ENCODE measurements at regions not wholly inside any gene's neighbourhood (a gene's known extent, or its start where the extent isn't known, plus 50 kb on each side); places are given as distances from the start of the nearest gene placed in this dataset.
A peak's percentile ranks its signal among the peaks of the same experiment; 100 is the strongest.

GRCh38 chrX:137926090-137926489 is 360.2 kb downstream of the ZIC3 start:
- 63% methylated on average over 1 of the region's 1 CpG; no CpG with 5 or more reads in 1 of the 2 experiments for WGBS, 2 experiments (ENCODE audit: extremely low coverage in 1 of 2, insufficient coverage in 1 of 2, insufficient read length in 1 of 2, insufficient replicate concordance in 2 of 2, low coverage in 1 of 2, low lambda C conversion rate in 2 of 2, missing lambda C conversion rate in 1 of 2)
- H3K79me2 ChIP-seq (ENCODE audit: control insufficient read depth in 1 of 2, insufficient read depth in 2 of 2, low read length in 2 of 2), result no peaks in the 10 kb centered on the region
- FAIRE-seq, result peak; percentile 99
- H4K91ac ChIP-seq (replicated peaks; ENCODE audit: insufficient read length, low read length), result no peak overlapping the region
- no peak for DNase-seq (ENCODE audit: low read depth in 1 of 2, low spot score in 2 of 2)
- H4K20me1 ChIP-seq (replicated peaks in 1 of 2; ENCODE audit: control insufficient read depth in 1 of 2, insufficient read depth in 2 of 2, low read length in 2 of 2), result no peaks in the 10 kb centered on the region
- H3K27me3 ChIP-seq (replicated peaks in 1 of 4; ENCODE audit: control insufficient read depth in 3 of 4, extremely low read depth in 1 of 4, insufficient read depth in 3 of 4, low read length in 3 of 4), result no peaks in the 10 kb centered on the region
- no peak overlapping the region for H3K14ac ChIP-seq (ENCODE audit: insufficient read length)
- H4K8ac ChIP-seq (ENCODE audit: extremely low read depth, insufficient read depth, low read length), result no peak overlapping the region
- no peak overlapping the region for H2AK5ac ChIP-seq (ENCODE audit: low read depth, low read length)
- H3K23me2 ChIP-seq (ENCODE audit: low read depth, low read length), result no peaks in the 10 kb centered on the region; the same call in 1 of the 2 replicates
- H2BK12ac ChIP-seq (ENCODE audit: low read depth, low read length), result no peak overlapping the region
- ChIA-PET CTCF (ENCODE audit: partially characterized antibody) (interaction anchor here (0.8 to 5.1 kb wide), 30 partner anchors 9 to 759 kb away, joined by 3 to 40 read pairs (median 4); no protein-coding TSS in a partner anchor), POLR2A (ENCODE audit: partially characterized antibody) (interaction anchor here (0.9 to 1.0 kb wide), 2 partner anchors 357 to 362 kb away, joined by 3 to 4 read pairs; no protein-coding TSS in a partner anchor)
- TF ChIP-seq SIN3A (conservative IDR thresholded peaks at IDR 0.05 in 1 of 2, IDR thresholded peaks at IDR 0.05 in 1 of 2; ENCODE audit: low read depth in 1 of 2, low read length in 2 of 2), result peak in 1 of 2 experiments; percentile 55; a peak in 1 of 4 replicates
- no peak for TF ChIP-seq MAX (IDR thresholded peaks at IDR 0.05)
- TF ChIP-seq E2F6 (IDR thresholded peaks at IDR 0.05), result no peak
- peak in 2 of 3 experiments; percentile 42 to 64; a peak in 2 of 4 replicates for TF ChIP-seq CTCF (IDR thresholded peaks at IDR 0.05; ENCODE audit: control extremely low read depth in 1 of 3, insufficient read depth in 1 of 3, low read depth in 1 of 3, low read length in 3 of 3)
- peak; percentile 88 for TF ChIP-seq RAD21 (IDR thresholded peaks at IDR 0.05 in 1 of 2, conservative IDR thresholded peaks at IDR 0.05 in 1 of 2; ENCODE audit: low read depth in 2 of 2, low read length in 2 of 2)
- TF ChIP-seq TAF7 (optimal IDR thresholded peaks at IDR 0.05; ENCODE audit: borderline replicate concordance, low read depth, low read length), result no peak
- H3K9me3 ChIP-seq (ENCODE audit: insufficient read depth in 2 of 2, low read depth in 1 of 2, low read length in 1 of 2), result no peaks in the 10 kb centered on the region
- no peak overlapping the region for H3K4me3 ChIP-seq (ENCODE audit: extremely low read depth in 1 of 4, insufficient read depth in 2 of 4, low read depth in 3 of 4, low read length in 4 of 4)
- no peak overlapping the region for H3K9ac ChIP-seq (replicated peaks in 1 of 4; ENCODE audit: extremely low read depth in 1 of 4, low read depth in 3 of 4, low read length in 3 of 4)
- no peak overlapping the region for H3K56ac ChIP-seq (replicated peaks; ENCODE audit: insufficient read length, low read depth, low read length)
- no peak overlapping the region for H3K27ac ChIP-seq (ENCODE audit: low read depth, low read length)
- H3K79me1 ChIP-seq (ENCODE audit: low read depth, low read length), result no peaks in the 10 kb centered on the region
- H3K4ac ChIP-seq (replicated peaks; ENCODE audit: insufficient read length, low read depth, low read length), result no peak overlapping the region
- H3K4me1 ChIP-seq (replicated peaks in 1 of 4; ENCODE audit: control insufficient read depth in 3 of 4, insufficient read depth in 4 of 4, low read length in 3 of 4), result peaks cover 0 to 5% (median 3%) of the 10 kb centered on the region in 4 experiments; a peak in 4 of 7 replicates
- no peak overlapping the region for H2BK15ac ChIP-seq (ENCODE audit: low read length)
- H2BK20ac ChIP-seq (ENCODE audit: low read length), result no peak overlapping the region
- H2BK120ac ChIP-seq (replicated peaks; ENCODE audit: low read depth, low read length), result no peak overlapping the region
- no peak overlapping the region for H3K23ac ChIP-seq (ENCODE audit: insufficient read length)
- H4K5ac ChIP-seq (ENCODE audit: insufficient read length, low read depth, low read length), result no peak overlapping the region
- no peak overlapping the region for H2AFZ ChIP-seq (ENCODE audit: low read length)
- no peaks in the 10 kb centered on the region for H3K36me3 ChIP-seq (ENCODE audit: control insufficient read depth in 2 of 4, insufficient read depth in 4 of 4, low read length in 3 of 4)
- H3K4me2 ChIP-seq (ENCODE audit: insufficient read depth in 1 of 2, low read depth in 2 of 2, low read length in 2 of 2), result no peak overlapping the region
- H2BK5ac ChIP-seq (ENCODE audit: low read depth, low read length), result no peak overlapping the region
- no peak overlapping the region for H3K18ac ChIP-seq (ENCODE audit: extremely low read depth, low read length)
